ENCODE measurements at regions not wholly inside any gene's neighbourhood (a gene's known extent, or its start where the extent isn't known, plus 50 kb on each side); places are given as distances from the start of the nearest gene placed in this dataset.

DNA sequence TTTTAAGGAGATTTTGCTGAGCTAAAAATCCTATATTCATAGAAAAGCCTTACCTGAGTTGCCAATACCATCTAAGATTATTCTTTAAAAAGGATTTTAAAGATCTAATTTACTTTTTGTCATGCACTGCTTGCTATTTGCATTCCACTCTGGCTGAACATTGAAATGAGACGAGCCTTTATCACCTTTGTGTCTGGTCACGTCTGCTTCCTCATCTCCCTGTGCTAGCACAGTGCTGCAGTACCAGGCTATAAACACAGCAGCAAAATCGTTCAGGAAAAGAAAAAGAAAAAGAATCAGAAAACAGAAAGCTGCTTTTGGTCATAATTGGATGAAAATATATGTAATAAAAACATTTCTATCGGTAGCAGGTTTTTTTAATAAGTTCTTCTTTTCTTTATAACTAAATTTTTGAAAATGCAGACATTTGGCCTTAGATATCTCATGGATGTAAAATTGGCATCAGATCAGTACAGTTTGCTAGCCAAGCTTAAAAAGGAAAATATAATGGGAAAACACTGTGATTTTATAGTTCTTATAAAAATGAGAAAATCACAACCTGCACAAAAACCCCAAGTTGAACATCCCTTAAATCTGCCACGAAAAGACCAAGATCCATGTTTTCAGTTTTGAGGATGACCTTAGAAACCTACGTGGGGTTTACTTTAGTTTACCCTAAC, 735.7 kb upstream of the CXADR start:
- H3K9me3 ChIP-seq (ENCODE audit: control insufficient read depth in 1 of 2, low read length in 2 of 2), result peaks cover 9 to 20% of the 10 kb centered on the region in 2 donors
- no peak overlapping the region for H3K4me3 ChIP-seq (ENCODE audit: low read depth in 1 of 2, low read length in 2 of 2)
- no peak overlapping the region for H3K27ac ChIP-seq (ENCODE audit: low read depth, low read length)
- H3K27me3 ChIP-seq (ENCODE audit: control insufficient read depth in 1 of 2, insufficient read depth in 2 of 2, low read length in 2 of 2), result no peaks in the 10 kb centered on the region
- no peaks in the 10 kb centered on the region for H3K4me1 ChIP-seq (ENCODE audit: control insufficient read depth in 1 of 2, insufficient read depth in 2 of 2, low read length in 2 of 2)
- no peak overlapping the region for H3K9ac ChIP-seq (ENCODE audit: low read depth in 1 of 2, low read length in 2 of 2)
- H3K36me3 ChIP-seq (ENCODE audit: control insufficient read depth in 1 of 2, insufficient read depth in 2 of 2, low read length in 2 of 2), result no peaks in the 10 kb centered on the region

DNA sequence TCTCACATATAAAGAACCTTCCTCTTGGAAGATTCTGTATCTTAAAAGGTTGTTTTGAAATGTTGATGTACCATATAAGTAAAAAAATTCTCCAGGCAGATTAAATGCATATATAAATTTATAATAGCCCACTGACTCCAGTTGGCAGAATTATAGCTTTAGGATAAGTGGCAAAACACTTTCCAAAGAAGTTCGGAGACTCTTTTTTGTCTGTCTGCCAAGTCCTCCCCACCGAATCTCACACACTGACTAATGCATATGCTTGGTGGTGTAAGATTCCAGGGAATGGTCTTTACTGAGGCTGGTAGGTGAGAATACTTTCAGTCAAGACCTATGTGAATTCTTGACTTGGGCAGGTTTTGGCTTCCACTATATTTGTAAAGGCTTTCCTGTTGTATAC, 724.3 kb upstream of the CXADR start:
- H3K27ac ChIP-seq (ENCODE audit: low read depth, low read length), result no peak overlapping the region
- H3K4me3 ChIP-seq (ENCODE audit: low read depth in 1 of 2, low read length in 2 of 2), result no peak overlapping the region
- no peaks in the 10 kb centered on the region for H3K36me3 ChIP-seq (ENCODE audit: control insufficient read depth in 1 of 2, insufficient read depth in 2 of 2, low read length in 2 of 2)
- no peaks in the 10 kb centered on the region for H3K27me3 ChIP-seq (ENCODE audit: control insufficient read depth in 1 of 2, insufficient read depth in 2 of 2, low read length in 2 of 2)
- H3K9me3 ChIP-seq (ENCODE audit: control insufficient read depth in 1 of 2, low read length in 2 of 2), result peaks cover under 1 to 2% of the 10 kb centered on the region in 2 donors
- H3K9ac ChIP-seq (ENCODE audit: low read depth in 1 of 2, low read length in 2 of 2), result no peak overlapping the region
- H3K4me1 ChIP-seq (ENCODE audit: control insufficient read depth in 1 of 2, insufficient read depth in 2 of 2, low read length in 2 of 2), result no peaks in the 10 kb centered on the region

DNA sequence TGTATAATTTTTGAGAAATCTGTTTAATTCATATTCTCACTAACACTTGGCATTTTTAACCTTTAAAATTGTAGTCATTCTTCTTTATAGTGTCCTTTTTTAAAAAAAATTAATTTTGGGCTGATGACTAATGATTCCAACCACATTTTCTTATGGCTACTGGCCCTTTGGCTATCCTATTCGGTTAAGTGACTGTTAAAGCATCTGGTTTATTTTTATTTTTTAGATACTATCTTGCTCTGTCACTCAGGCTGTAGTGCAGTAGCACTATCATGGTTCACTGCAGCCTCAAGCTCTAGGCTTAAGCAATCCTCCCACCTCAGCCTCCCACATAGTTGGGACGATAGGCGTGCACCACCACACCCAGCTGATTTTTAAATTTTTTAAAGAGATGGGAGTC, 723.2 kb upstream of the CXADR start:
- peaks cover 2 to 5% of the 10 kb centered on the region in 2 donors for H3K9me3 ChIP-seq (ENCODE audit: control insufficient read depth in 1 of 2, low read length in 2 of 2)
- H3K27me3 ChIP-seq (ENCODE audit: control insufficient read depth in 1 of 2, insufficient read depth in 2 of 2, low read length in 2 of 2), result no peaks in the 10 kb centered on the region
- no peak overlapping the region for H3K9ac ChIP-seq (ENCODE audit: low read depth in 1 of 2, low read length in 2 of 2)
- no peak overlapping the region for H3K4me3 ChIP-seq (ENCODE audit: low read depth in 1 of 2, low read length in 2 of 2)
- no peak overlapping the region for H3K27ac ChIP-seq (ENCODE audit: low read depth, low read length)
- H3K4me1 ChIP-seq (ENCODE audit: control insufficient read depth in 1 of 2, insufficient read depth in 2 of 2, low read length in 2 of 2), result no peaks in the 10 kb centered on the region
- H3K36me3 ChIP-seq (ENCODE audit: control insufficient read depth in 1 of 2, insufficient read depth in 2 of 2, low read length in 2 of 2), result no peaks in the 10 kb centered on the region

DNA sequence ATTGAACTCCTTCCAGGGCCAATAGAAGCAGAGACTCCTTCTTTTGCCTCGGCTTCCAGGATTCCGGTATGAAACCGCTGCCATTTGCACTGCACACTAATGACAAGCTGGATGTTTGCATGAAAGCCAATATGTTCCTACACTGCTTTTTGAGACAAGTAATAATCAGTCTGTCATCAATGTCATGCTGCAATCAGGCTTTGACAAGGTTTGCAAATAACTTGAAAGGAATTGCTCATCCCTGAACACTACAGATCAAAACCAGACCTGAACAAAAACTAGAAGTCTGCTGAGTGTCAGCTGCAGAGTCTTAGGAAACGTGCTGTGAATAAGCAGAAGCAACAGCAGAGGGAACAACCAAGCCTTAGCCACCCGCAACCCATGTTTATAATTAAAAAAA, 720.7 kb upstream of the CXADR start:
- no peaks in the 10 kb centered on the region for H3K4me1 ChIP-seq (ENCODE audit: control insufficient read depth in 1 of 2, insufficient read depth in 2 of 2, low read length in 2 of 2)
- H3K27me3 ChIP-seq (ENCODE audit: control insufficient read depth in 1 of 2, insufficient read depth in 2 of 2, low read length in 2 of 2), result no peaks in the 10 kb centered on the region
- H3K9ac ChIP-seq (ENCODE audit: low read depth in 1 of 2, low read length in 2 of 2), result no peak overlapping the region
- H3K36me3 ChIP-seq (ENCODE audit: control insufficient read depth in 1 of 2, insufficient read depth in 2 of 2, low read length in 2 of 2), result no peaks in the 10 kb centered on the region
- H3K27ac ChIP-seq (ENCODE audit: low read depth, low read length), result no peak overlapping the region
- H3K4me3 ChIP-seq (ENCODE audit: low read depth in 1 of 2, low read length in 2 of 2), result no peak overlapping the region
- H3K9me3 ChIP-seq (ENCODE audit: control insufficient read depth in 1 of 2, low read length in 2 of 2), result peaks cover 2 to 5% of the 10 kb centered on the region in 2 donors

DNA sequence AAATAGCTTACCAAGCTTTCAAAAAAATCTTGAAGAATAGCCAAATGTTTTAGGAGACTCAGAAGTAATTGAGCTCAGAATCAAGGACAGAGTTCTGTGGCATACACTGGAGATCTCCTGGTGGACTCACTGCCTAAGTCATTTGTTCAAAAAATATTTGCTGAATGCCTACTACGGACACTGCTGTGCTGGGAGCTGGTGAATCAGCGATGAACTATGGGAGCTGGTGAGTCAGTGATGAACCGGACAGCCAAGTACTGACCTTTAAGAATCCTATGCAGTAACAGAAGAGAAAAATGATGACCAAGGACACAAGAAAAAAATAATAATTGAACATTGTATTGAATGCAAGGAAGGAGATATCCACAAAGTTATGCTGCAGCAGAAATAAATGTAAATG, 717.9 kb upstream of the CXADR start:
- no peak overlapping the region for H3K4me3 ChIP-seq (ENCODE audit: low read depth in 1 of 2, low read length in 2 of 2)
- H3K9ac ChIP-seq (ENCODE audit: low read depth in 1 of 2, low read length in 2 of 2), result no peak overlapping the region
- H3K9me3 ChIP-seq (ENCODE audit: control insufficient read depth in 1 of 2, low read length in 2 of 2), result peaks cover 2 to 7% of the 10 kb centered on the region in 2 donors
- no peak overlapping the region for H3K27ac ChIP-seq (ENCODE audit: low read depth, low read length)
- no peaks in the 10 kb centered on the region for H3K36me3 ChIP-seq (ENCODE audit: control insufficient read depth in 1 of 2, insufficient read depth in 2 of 2, low read length in 2 of 2)
- no peaks in the 10 kb centered on the region for H3K4me1 ChIP-seq (ENCODE audit: control insufficient read depth in 1 of 2, insufficient read depth in 2 of 2, low read length in 2 of 2)
- H3K27me3 ChIP-seq (ENCODE audit: control insufficient read depth in 1 of 2, insufficient read depth in 2 of 2, low read length in 2 of 2), result no peaks in the 10 kb centered on the region

DNA sequence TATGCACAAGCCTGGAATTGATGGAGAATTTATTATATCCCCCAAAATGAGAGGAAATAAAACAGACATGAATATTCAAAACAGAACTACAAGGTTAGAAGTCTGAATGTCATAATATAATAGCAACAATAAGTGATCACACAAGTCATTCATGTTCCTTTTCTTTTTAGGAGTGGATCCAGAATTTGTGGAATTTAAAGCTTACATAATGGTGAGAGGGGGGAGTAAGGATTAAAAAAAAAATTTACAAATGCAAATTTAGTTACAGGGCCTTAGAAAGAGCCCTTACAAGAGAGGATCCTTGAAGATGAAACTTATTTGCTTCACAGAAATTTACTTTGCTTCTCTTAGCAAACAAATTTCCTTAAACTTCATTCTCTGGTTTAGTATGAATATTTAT, 716.1 kb upstream of the CXADR start:
- H3K4me3 ChIP-seq (ENCODE audit: low read depth in 1 of 2, low read length in 2 of 2), result no peak overlapping the region
- H3K9me3 ChIP-seq (ENCODE audit: control insufficient read depth in 1 of 2, low read length in 2 of 2), result peaks cover 4 to 24% of the 10 kb centered on the region in 2 donors
- H3K27ac ChIP-seq (ENCODE audit: low read depth, low read length), result no peak overlapping the region
- no peaks in the 10 kb centered on the region for H3K4me1 ChIP-seq (ENCODE audit: control insufficient read depth in 1 of 2, insufficient read depth in 2 of 2, low read length in 2 of 2)
- no peaks in the 10 kb centered on the region for H3K27me3 ChIP-seq (ENCODE audit: control insufficient read depth in 1 of 2, insufficient read depth in 2 of 2, low read length in 2 of 2)
- no peaks in the 10 kb centered on the region for H3K36me3 ChIP-seq (ENCODE audit: control insufficient read depth in 1 of 2, insufficient read depth in 2 of 2, low read length in 2 of 2)
- no peak overlapping the region for H3K9ac ChIP-seq (ENCODE audit: low read depth in 1 of 2, low read length in 2 of 2)

DNA sequence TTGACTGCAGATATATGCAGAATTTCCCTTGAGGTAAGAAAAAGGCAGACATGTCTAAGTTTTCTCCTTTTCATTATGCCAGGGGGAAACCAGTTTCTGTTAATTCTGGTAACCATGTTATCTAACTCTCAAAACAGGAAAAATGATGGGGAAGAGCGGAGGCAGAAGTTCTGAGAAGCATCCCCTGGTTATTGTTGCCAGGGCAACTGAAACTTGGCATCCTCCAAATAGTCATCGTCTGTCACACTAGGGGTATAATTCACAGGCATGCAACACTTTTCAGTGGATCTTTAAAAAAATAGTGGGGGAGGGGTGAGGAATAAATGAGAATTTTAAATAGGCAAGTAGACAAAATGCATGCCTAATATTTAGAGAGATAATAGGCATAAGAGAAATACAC, 715.3 kb upstream of the CXADR start:
- no peaks in the 10 kb centered on the region for H3K36me3 ChIP-seq (ENCODE audit: control insufficient read depth in 1 of 2, insufficient read depth in 2 of 2, low read length in 2 of 2)
- no peak overlapping the region for H3K4me3 ChIP-seq (ENCODE audit: low read depth in 1 of 2, low read length in 2 of 2)
- no peaks in the 10 kb centered on the region for H3K27me3 ChIP-seq (ENCODE audit: control insufficient read depth in 1 of 2, insufficient read depth in 2 of 2, low read length in 2 of 2)
- peaks cover 4 to 29% of the 10 kb centered on the region in 2 donors for H3K9me3 ChIP-seq (ENCODE audit: control insufficient read depth in 1 of 2, low read length in 2 of 2)
- no peaks in the 10 kb centered on the region for H3K4me1 ChIP-seq (ENCODE audit: control insufficient read depth in 1 of 2, insufficient read depth in 2 of 2, low read length in 2 of 2)
- H3K9ac ChIP-seq (ENCODE audit: low read depth in 1 of 2, low read length in 2 of 2), result no peak overlapping the region
- H3K27ac ChIP-seq (ENCODE audit: low read depth, low read length), result no peak overlapping the region

DNA sequence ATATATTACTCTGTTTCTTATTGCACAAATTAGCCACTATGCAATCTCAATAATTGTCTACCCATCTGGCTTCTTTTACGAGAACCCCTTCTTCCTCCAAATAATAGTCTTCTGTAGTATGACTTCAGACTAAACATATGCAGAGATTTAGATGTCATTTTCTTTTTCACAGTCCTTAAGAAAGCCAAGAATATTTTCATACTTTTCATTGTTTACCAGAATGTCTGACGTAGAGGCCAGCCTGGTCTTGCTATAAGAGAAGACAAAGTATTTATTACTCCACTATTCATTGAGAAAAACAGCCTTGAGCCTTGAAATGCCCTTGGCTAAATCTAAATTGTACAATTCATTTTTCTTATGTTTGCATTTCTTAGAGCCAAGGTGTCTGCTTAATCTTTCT, 714.9 kb upstream of the CXADR start:
- Histone ChIP-seq H3K9me3 (ENCODE audit: control insufficient read depth in 1 of 2, low read length in 2 of 2) (peaks cover 4 to 31% of the 10 kb centered on the region in 2 donors), H3K27me3 (ENCODE audit: control insufficient read depth in 1 of 2, insufficient read depth in 2 of 2, low read length in 2 of 2) (no peaks in the 10 kb centered on the region), H3K36me3 (ENCODE audit: control insufficient read depth in 1 of 2, insufficient read depth in 2 of 2, low read length in 2 of 2) (no peaks in the 10 kb centered on the region), H3K9ac (ENCODE audit: low read depth in 1 of 2, low read length in 2 of 2) (no peak overlapping the region), H3K27ac (ENCODE audit: low read depth, low read length) (no peak overlapping the region), H3K4me3 (ENCODE audit: low read depth in 1 of 2, low read length in 2 of 2) (no peak overlapping the region), H3K4me1 (ENCODE audit: control insufficient read depth in 1 of 2, insufficient read depth in 2 of 2, low read length in 2 of 2) (no peaks in the 10 kb centered on the region)

DNA sequence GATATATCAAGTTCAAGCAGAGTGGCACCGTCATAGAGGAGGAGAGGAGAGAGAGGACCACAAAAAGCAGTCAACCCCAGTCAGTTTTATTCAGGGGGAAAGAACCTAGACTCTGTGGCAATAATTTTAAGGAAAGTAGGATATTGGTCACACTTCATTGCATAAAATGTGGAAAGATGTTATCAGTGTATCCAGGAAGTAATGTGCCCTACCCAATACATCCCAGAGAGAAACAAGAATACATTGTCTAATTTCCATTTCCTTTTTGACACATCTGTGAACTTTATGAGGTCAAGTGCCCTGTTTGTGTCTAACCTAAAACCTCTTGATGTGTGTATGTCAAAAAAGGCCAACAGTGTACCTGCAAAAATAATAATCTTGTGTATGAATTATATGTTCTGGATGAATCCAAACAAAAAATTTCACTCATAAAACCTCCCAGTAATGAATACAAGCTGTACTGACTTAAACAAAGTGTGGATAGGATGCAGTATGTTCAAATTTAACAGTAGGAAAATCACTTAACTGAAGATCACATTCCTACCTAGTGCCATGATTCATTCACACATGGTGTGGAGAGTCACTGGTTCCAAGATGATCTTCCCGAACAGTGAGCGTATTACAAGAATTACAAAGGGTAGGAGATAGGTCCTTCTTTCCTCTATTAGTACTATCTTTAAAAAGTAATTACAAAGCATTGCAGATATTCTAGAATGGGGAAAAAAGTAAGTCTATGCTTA, 712.1 kb upstream of the CXADR start:
- Histone ChIP-seq H3K9ac (ENCODE audit: low read depth in 1 of 2, low read length in 2 of 2) (no peak overlapping the region), H3K4me1 (ENCODE audit: control insufficient read depth in 1 of 2, insufficient read depth in 2 of 2, low read length in 2 of 2) (no peaks in the 10 kb centered on the region), H3K27me3 (ENCODE audit: control insufficient read depth in 1 of 2, insufficient read depth in 2 of 2, low read length in 2 of 2) (no peaks in the 10 kb centered on the region), H3K9me3 (ENCODE audit: control insufficient read depth in 1 of 2, low read length in 2 of 2) (peaks cover 2 to 39% of the 10 kb centered on the region in 2 donors), H3K36me3 (ENCODE audit: control insufficient read depth in 1 of 2, insufficient read depth in 2 of 2, low read length in 2 of 2) (no peaks in the 10 kb centered on the region), H3K4me3 (ENCODE audit: low read depth in 1 of 2, low read length in 2 of 2) (no peak overlapping the region), H3K27ac (ENCODE audit: low read depth, low read length) (no peak overlapping the region)

DNA sequence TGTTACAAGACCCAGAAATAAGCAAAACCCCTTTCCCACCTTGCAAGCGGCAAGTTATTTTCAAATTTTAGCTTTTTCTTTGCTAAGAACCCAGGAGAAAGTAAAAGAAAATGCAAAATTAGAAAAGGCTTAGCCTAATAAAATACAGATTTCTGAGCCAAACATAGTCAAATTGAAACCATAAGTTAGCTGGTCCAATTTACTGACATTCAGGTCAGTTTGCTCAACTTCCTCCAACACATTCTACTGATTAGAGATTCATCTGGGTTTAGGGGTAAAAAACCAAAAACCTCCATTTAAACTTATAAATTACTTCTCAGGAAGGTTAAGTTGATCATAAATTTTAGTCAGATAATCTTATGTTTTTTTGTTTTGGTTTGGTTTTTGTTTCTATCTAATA, 701.8 kb upstream of the CXADR start:
- H3K4me1 ChIP-seq (ENCODE audit: control insufficient read depth in 1 of 2, insufficient read depth in 2 of 2, low read length in 2 of 2), result no peaks in the 10 kb centered on the region
- H3K27me3 ChIP-seq (ENCODE audit: control insufficient read depth in 1 of 2, insufficient read depth in 2 of 2, low read length in 2 of 2), result no peaks in the 10 kb centered on the region
- no peak overlapping the region for H3K27ac ChIP-seq (ENCODE audit: low read depth, low read length)
- no peak overlapping the region for H3K4me3 ChIP-seq (ENCODE audit: low read depth in 1 of 2, low read length in 2 of 2)
- peaks cover 7 to 17% of the 10 kb centered on the region in 2 donors for H3K9me3 ChIP-seq (ENCODE audit: control insufficient read depth in 1 of 2, low read length in 2 of 2)
- no peaks in the 10 kb centered on the region for H3K36me3 ChIP-seq (ENCODE audit: control insufficient read depth in 1 of 2, insufficient read depth in 2 of 2, low read length in 2 of 2)
- H3K9ac ChIP-seq (ENCODE audit: low read depth in 1 of 2, low read length in 2 of 2), result no peak overlapping the region

Measured in duodenal mucosa (tissue), 2 donors.